Jurkat, Clone E6-1 (cell line): ENCODE measurements at regions not wholly inside any gene's neighbourhood (a gene's known extent, or its start where the extent isn't known, plus 50 kb on each side); places are given as distances from the start of the nearest gene placed in this dataset.
"Not testable (repeated sequence)": the region's sequence is repeated elsewhere in the genome, so short reads cannot be mapped to it uniquely, and the experiment has no call there.

Experiments
- DNase-seq: peaks from one replicate; pipeline ENCODE4 v3.0.0-alpha.2; 2011; ENCODE audit warnings: low read depth, low spot score
- H3K4me3 ChIP-seq: 2 replicates; pipeline ENCODE4 v1.5.1; 2011; ENCODE audit warnings: mild to moderate bottlenecking, low read length, control low read depth, moderate library complexity

GRCh38 chr7:50251765-50252164, 52.8 kb upstream of the IKZF1 start:
- no peak overlapping the region for H3K4me3 ChIP-seq
- no peak for DNase-seq

- H3K4me3 ChIP-seq, result no peak overlapping the region
- DNase-seq, result no peak
Measured at GRCh38 chr7:50246551-50246950, 58.0 kb upstream of the IKZF1 start.

- H3K4me3 ChIP-seq, DNase-seq: not testable (repeated sequence)
Measured at GRCh38 chr7:50242111-50242510, 62.4 kb upstream of the IKZF1 start.

GRCh38 chr7:50240699-50241098, 63.8 kb upstream of the IKZF1 start:
- DNase-seq, result not testable (repeated sequence)

GRCh38 chr7:50229964-50230363, 74.6 kb upstream of the IKZF1 start:
- DNase-seq, result no peak
- no peak overlapping the region for H3K4me3 ChIP-seq

More at GRCh38 chr7:50240699-50241098, 63.8 kb upstream of the IKZF1 start:
- H3K4me3 ChIP-seq, result not testable (repeated sequence)

GRCh38 chr7:50228148-50228547, 76.4 kb upstream of the IKZF1 start:
- no peak for DNase-seq
- peak overlapping the region; percentile 29 for H3K4me3 ChIP-seq

- peak overlapping the region; percentile 29 for H3K4me3 ChIP-seq
- no peak for DNase-seq
Measured at GRCh38 chr7:50227726-50228125, 76.8 kb upstream of the IKZF1 start.

GRCh38 chr7:50226669-50227068, 77.8 kb upstream of the IKZF1 start:
- no peak overlapping the region for H3K4me3 ChIP-seq
- no peak for DNase-seq

- no peak overlapping the region for H3K4me3 ChIP-seq
Measured at GRCh38 chr7:50226145-50226544, 78.4 kb upstream of the IKZF1 start.

GRCh38 chr7:50221433-50221832, 83.1 kb upstream of the IKZF1 start:
- H3K4me3 ChIP-seq, result no peak overlapping the region
- DNase-seq, result no peak

More at GRCh38 chr7:50226145-50226544, 78.4 kb upstream of the IKZF1 start:
- DNase-seq, result no peak

GRCh38 chr7:50221028-50221427, 83.5 kb upstream of the IKZF1 start:
- no peak for DNase-seq
- no peak overlapping the region for H3K4me3 ChIP-seq

GRCh38 chr7:50220273-50220672, 84.2 kb upstream of the IKZF1 start:
- DNase-seq, result no peak
- H3K4me3 ChIP-seq, result no peak overlapping the region

GRCh38 chr7:50217821-50218281, 86.7 kb upstream of the IKZF1 start:
- H3K4me3 ChIP-seq, result no peak overlapping the region
- peak; percentile 60 for DNase-seq

GRCh38 chr7:50217401-50217800, 87.1 kb upstream of the IKZF1 start:
- DNase-seq, result no peak
- no peak overlapping the region for H3K4me3 ChIP-seq

GRCh38 chr7:50216626-50217025, 87.9 kb upstream of the IKZF1 start:
- no peak for DNase-seq
- H3K4me3 ChIP-seq, result no peak overlapping the region

GRCh38 chr7:50214771-50215170, 89.7 kb upstream of the IKZF1 start:
- no peak for DNase-seq
- no peak overlapping the region for H3K4me3 ChIP-seq

GRCh38 chr7:50214126-50214670, 90.3 kb upstream of the IKZF1 start:
- no peak overlapping the region for H3K4me3 ChIP-seq
- DNase-seq, result no peak

GRCh38 chr7:50213622-50214017, 90.9 kb upstream of the IKZF1 start:
- no peak overlapping the region; the same call in 1 of the 2 replicates for H3K4me3 ChIP-seq
- DNase-seq, result no peak

GRCh38 chr7:50212666-50213621, 91.6 kb upstream of the IKZF1 start:
- peak; percentile 88 for DNase-seq
- H3K4me3 ChIP-seq, result no peak overlapping the region; the same call in 1 of the 2 replicates

GRCh38 chr7:50212016-50212325, 92.5 kb upstream of the IKZF1 start:
- H3K4me3 ChIP-seq, result no peak overlapping the region
- DNase-seq, result no peak
